Testis (tissue), 2 donors: ENCODE measurements at regions not wholly inside any gene's neighbourhood (a gene's known extent, or its start where the extent isn't known, plus 50 kb on each side); places are given as distances from the start of the nearest gene placed in this dataset.

Source experiments
- CTCF ChIP-seq, 3 experiments: fragments of 450-650 bp in 2 of 3; fragments of 200-600 bp in 1 of 3; sonication (generic) in 1 of 3; IDR thresholded peaks; one replicate each; pipeline ENCODE4 v1.5.1; 2016 to 2019; ENCODE audit warnings: antibody characterized with exemption in 3 of 3, mild to moderate bottlenecking in 2 of 3, moderate library complexity in 1 of 3
- POLR2A ChIP-seq: fragments of 450-650 bp; IDR thresholded peaks from one replicate; pipeline ENCODE4 v1.6.1; 2017; ENCODE audit warnings: antibody characterized with exemption, mild to moderate bottlenecking, moderate library complexity

GRCh38 chr5:124819201-124819600 lies 72.8 kb upstream of the ZNF608 start:
- TF ChIP-seq POLR2A (no peak), CTCF (IDR thresholded peaks at IDR 0.05) (no peak)
